ENCODE measurements at regions not wholly inside any gene's neighbourhood (a gene's known extent, or its start where the extent isn't known, plus 50 kb on each side); places are given as distances from the start of the nearest gene placed in this dataset.
A peak's percentile ranks its signal among the peaks of the same experiment; 100 is the strongest.

- TF ChIP-seq PATZ1 (tag by site-specific recombination; IDR thresholded peaks at IDR 0.05) (peak; percentile 71), ZSCAN30 (tag by site-specific recombination; IDR thresholded peaks at IDR 0.05) (peak; percentile 93), PRDM4 (tag by site-specific recombination; IDR thresholded peaks at IDR 0.05) (peak; percentile 77), PRDM1 (tag by site-specific recombination; IDR thresholded peaks at IDR 0.05) (peak; percentile 67), ZNF350 (tag by site-specific recombination; IDR thresholded peaks at IDR 0.05) (no peak), ZSCAN16 (tag by site-specific recombination; IDR thresholded peaks at IDR 0.05) (no peak), HOXD13 (CRISPR knock-in tag; IDR thresholded peaks at IDR 0.05; ENCODE audit: borderline replicate concordance) (no peak), GLIS1 (tag by site-specific recombination; IDR thresholded peaks at IDR 0.05) (peak; percentile 88), ZFP69B (tag by site-specific recombination; IDR thresholded peaks at IDR 0.05) (peak; percentile 75), ZBTB8A (tag by site-specific recombination; IDR thresholded peaks at IDR 0.05) (peak; percentile 42), ZBTB7A (tag by site-specific recombination; IDR thresholded peaks at IDR 0.05; ENCODE audit: low read depth) (no peak), ZBTB20 (tag by site-specific recombination; IDR thresholded peaks at IDR 0.05) (no peak), ZNF701 (tag by site-specific recombination; IDR thresholded peaks at IDR 0.05) (no peak)
- TF ChIP-seq, protein P1, sequence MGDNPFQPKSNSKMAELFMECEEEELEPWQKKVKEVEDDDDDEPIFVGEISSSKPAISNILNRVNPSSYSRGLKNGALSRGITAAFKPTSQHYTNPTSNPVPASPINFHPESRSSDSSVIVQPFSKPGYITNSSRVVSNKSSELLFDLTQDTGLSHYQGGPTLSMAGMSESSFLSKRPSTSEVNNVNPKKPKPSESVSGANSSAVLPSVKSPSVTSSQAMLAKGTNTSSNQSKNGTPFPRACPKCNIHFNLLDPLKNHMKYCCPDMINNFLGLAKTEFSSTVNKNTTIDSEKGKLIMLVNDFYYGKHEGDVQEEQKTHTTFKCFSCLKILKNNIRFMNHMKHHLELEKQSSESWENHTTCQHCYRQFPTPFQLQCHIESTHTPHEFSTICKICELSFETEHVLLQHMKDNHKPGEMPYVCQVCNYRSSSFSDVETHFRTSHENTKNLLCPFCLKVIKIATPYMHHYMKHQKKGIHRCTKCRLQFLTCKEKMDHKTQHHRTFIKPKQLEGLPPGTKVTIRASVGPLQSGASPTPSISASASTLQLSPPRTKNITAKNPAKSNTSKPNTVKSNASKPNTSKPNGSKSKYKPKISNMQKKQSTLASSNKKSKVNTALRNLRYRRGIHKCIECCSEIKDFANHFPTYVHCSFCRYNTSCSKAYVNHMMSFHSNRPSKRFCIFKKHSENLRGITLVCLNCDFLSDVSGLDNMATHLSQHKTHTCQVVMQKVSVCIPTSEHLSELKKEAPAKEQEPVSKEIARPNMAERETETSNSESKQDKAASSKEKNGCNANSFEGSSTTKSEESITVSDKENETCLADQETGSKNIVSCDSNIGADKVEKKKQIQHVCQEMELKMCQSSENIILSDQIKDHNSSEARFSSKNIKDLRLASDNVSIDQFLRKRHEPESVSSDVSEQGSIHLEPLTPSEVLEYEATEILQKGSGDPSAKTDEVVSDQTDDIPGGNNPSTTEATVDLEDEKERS (tag by site-specific recombination; IDR thresholded peaks at IDR 0.05): no peak
These were observed 364.6 kb upstream of the TRPC7 start (continued) for GRCh38 chr5:136729901-136730355.

DNA sequence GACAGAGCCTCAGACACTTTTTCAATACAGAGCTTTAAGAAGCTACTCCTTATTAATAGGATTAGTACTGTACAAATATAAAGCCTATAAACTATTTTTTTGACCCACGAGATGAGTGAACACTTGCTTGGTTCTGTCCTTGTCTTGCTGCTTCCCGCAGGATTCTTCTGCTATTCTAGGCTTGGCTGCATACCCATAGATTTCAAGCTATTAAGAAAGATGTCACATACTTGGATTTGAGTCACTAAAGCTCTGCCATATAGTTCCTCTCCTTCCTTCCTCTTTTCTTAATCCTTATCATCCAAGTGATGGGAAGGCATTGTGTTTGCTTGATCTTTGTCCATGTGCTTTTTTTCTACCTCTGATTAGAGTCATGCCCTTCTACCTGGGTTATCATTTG is 361.2 kb upstream of the TRPC7 start:
- Histone ChIP-seq H3K4me1 (ENCODE audit: control insufficient read depth, insufficient read depth, low read length) (peaks cover 19% of the 10 kb centered on the region), H3K4me3 (ENCODE audit: low read depth, low read length) (no peak overlapping the region), H3K9me3 (ENCODE audit: control insufficient read depth, insufficient read depth, low read depth, low read length) (no peaks in the 10 kb centered on the region), H3K36me3 (ENCODE audit: control insufficient read depth in 2 of 2, insufficient read depth in 1 of 2, low read length in 2 of 2) (no peaks in the 10 kb centered on the region), H3K27ac (ENCODE audit: extremely low read depth, low read depth, low read length) (no peak overlapping the region)
- ChIA-PET POLR2A (interaction anchor here (0.5 kb wide), 1 partner anchor 444 kb away, joined by 3 read pairs; no protein-coding TSS in a partner anchor), CTCF (no interaction called here)
- TF ChIP-seq, protein P1 (tag by site-specific recombination; IDR thresholded peaks at IDR 0.05): no peak
- TF ChIP-seq ZNF747 (tag by site-specific recombination; IDR thresholded peaks at IDR 0.05) (no peak), ZEB2 (tag by site-specific recombination; IDR thresholded peaks at IDR 0.05) (no peak), ZNF626 (tag by site-specific recombination; IDR thresholded peaks at IDR 0.05) (no peak), ZSCAN18 (tag by site-specific recombination; IDR thresholded peaks at IDR 0.05) (no peak), ZNF624 (tag by site-specific recombination; IDR thresholded peaks at IDR 0.05) (no peak), HOXC10 (CRISPR knock-in tag; IDR thresholded peaks at IDR 0.05) (no peak)

Measured in HEK293 (cell line).